ENCODE measurements at regions not wholly inside any gene's neighbourhood (a gene's known extent, or its start where the extent isn't known, plus 50 kb on each side); places are given as distances from the start of the nearest gene placed in this dataset.

DNA sequence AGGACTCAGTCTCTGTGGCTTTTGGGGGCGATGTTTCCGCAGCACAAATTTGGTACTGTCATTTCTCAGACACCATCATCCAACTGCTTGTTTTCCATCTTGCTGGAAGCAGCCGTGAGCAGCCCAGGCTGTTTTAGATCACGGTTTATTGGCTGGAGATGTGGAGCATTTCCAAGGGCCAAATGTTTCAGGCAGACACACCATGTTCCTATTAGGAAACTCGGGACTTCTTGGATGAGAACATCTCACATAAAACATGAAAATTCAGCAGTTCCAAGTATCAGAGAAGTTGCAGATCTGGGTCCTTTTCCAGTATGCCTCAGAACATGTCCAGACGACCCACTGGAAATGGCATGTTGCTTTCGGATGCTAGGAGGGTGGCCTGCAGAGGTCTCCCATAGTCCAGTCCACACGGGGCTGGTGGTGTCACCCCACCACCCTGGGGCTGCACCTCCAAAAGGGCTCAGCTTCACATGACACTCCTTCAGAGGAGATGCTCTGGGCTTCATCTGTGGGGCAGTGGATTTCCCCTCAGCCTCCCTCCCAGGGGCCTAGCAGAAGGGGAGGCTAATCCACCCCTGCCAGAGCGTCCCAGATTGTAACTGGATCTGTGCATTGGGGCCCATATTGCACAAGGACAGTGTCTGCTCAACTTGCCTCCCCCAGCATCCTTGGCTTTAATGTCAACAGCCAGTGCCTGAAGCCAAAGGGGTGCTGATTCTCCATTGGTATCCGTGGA is 176.3 kb downstream of the SCP2D1 start:
- no peak overlapping the region for H3K27ac ChIP-seq (ENCODE audit: insufficient read depth, low read length)
- no peak for TF ChIP-seq EZH2 (IDR thresholded peaks at IDR 0.05; ENCODE audit: low read length, missing control alignments)
- H3K36me3 ChIP-seq (ENCODE audit: control insufficient read depth, insufficient read depth, low read length): no peaks in the 10 kb centered on the region

GRCh38 chr20:18991012-18991411 is 177.4 kb downstream of the SCP2D1 start:
- no peak overlapping the region for H2AFZ ChIP-seq (ENCODE audit: low read length)
- H3K4me1 ChIP-seq (ENCODE audit: control insufficient read depth, extremely low read depth, insufficient read depth, low read length): no peaks in the 10 kb centered on the region
- no peaks in the 10 kb centered on the region for H3K79me2 ChIP-seq (ENCODE audit: control insufficient read depth, insufficient read depth, low read length)
- no peak for TF ChIP-seq EZH2 (IDR thresholded peaks at IDR 0.05; ENCODE audit: low read length, missing control alignments)
- TF ChIP-seq CTCF (conservative IDR thresholded peaks at IDR 0.05 in 1 of 2, IDR thresholded peaks at IDR 0.05 in 1 of 2; ENCODE audit: low read depth in 1 of 2, low read length in 2 of 2): no peak
- H4K20me1 ChIP-seq (ENCODE audit: control insufficient read depth, extremely low read depth, insufficient read depth, low read length): no peaks in the 10 kb centered on the region
- DNase-seq (ENCODE audit: low read depth in 2 of 2): no peak
- H3K27ac ChIP-seq (ENCODE audit: insufficient read depth, low read length): no peak overlapping the region
- no peak overlapping the region for H3K4me2 ChIP-seq (ENCODE audit: extremely low read depth, insufficient read depth, low read length)
- no peak overlapping the region for H3K9ac ChIP-seq (ENCODE audit: insufficient read depth, low read length)
- H3K9me3 ChIP-seq (ENCODE audit: control insufficient read depth, insufficient read depth, low read depth, low read length): no peaks in the 10 kb centered on the region
- no peaks in the 10 kb centered on the region for H3K27me3 ChIP-seq (ENCODE audit: control insufficient read depth, insufficient read depth, low read length)
- H3K36me3 ChIP-seq (ENCODE audit: control insufficient read depth, insufficient read depth, low read length): no peaks in the 10 kb centered on the region
- no peak overlapping the region for H3K4me3 ChIP-seq (replicated peaks in 1 of 4; ENCODE audit: control extremely low read depth in 1 of 4, insufficient read depth in 1 of 4, low read depth in 3 of 4, low read length in 4 of 4)

More for the DNA sequence above, 176.3 kb downstream of the SCP2D1 start:
- Histone ChIP-seq H3K79me2 (ENCODE audit: control insufficient read depth, insufficient read depth, low read length) (no peaks in the 10 kb centered on the region), H3K4me2 (ENCODE audit: extremely low read depth, insufficient read depth, low read length) (no peak overlapping the region), H3K27me3 (ENCODE audit: control insufficient read depth, insufficient read depth, low read length) (no peaks in the 10 kb centered on the region), H3K9ac (ENCODE audit: insufficient read depth, low read length) (no peak overlapping the region), H3K9me3 (ENCODE audit: control insufficient read depth, insufficient read depth, low read depth, low read length) (no peaks in the 10 kb centered on the region), H2AFZ (ENCODE audit: low read length) (no peak overlapping the region), H3K4me3 (replicated peaks in 1 of 4; ENCODE audit: control extremely low read depth in 1 of 4, insufficient read depth in 1 of 4, low read depth in 3 of 4, low read length in 4 of 4) (no peak overlapping the region), H3K4me1 (ENCODE audit: control insufficient read depth, extremely low read depth, insufficient read depth, low read length) (no peaks in the 10 kb centered on the region), H4K20me1 (ENCODE audit: control insufficient read depth, extremely low read depth, insufficient read depth, low read length) (no peaks in the 10 kb centered on the region)
- DNase-seq (ENCODE audit: low read depth in 2 of 2): no peak

DNA sequence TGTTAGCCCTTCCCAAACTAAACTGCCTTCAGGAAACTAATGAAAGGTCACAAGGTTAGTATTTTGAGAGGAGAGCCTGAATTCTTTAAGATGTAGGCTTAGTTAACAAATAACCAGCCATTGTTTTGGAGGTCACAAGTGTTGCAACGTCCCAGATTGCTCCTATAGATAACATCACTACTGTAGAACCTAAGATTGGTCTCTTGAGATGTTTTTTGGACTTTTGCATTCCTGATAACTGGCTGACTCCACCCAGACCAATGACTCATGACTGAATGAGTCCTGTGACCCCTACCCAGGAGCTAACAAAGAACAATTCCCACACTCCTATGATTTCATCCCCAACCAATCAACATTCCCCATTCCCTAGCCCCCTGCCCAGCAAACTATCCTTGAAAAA is 178.8 kb downstream of the SCP2D1 start:
- Histone ChIP-seq H3K79me2 (ENCODE audit: control insufficient read depth, insufficient read depth, low read length) (no peaks in the 10 kb centered on the region), H3K27ac (ENCODE audit: insufficient read depth, low read length) (no peak overlapping the region), H3K27me3 (ENCODE audit: control insufficient read depth, insufficient read depth, low read length) (no peaks in the 10 kb centered on the region), H2AFZ (ENCODE audit: low read length) (no peak overlapping the region), H3K9me3 (ENCODE audit: control insufficient read depth, insufficient read depth, low read depth, low read length) (no peaks in the 10 kb centered on the region), H3K9ac (ENCODE audit: insufficient read depth, low read length) (no peak overlapping the region), H3K4me1 (ENCODE audit: control insufficient read depth, extremely low read depth, insufficient read depth, low read length) (no peaks in the 10 kb centered on the region), H3K36me3 (ENCODE audit: control insufficient read depth, insufficient read depth, low read length) (no peaks in the 10 kb centered on the region), H3K4me3 (replicated peaks in 1 of 4; ENCODE audit: control extremely low read depth in 1 of 4, insufficient read depth in 1 of 4, low read depth in 3 of 4, low read length in 4 of 4) (no peak overlapping the region), H3K4me2 (ENCODE audit: extremely low read depth, insufficient read depth, low read length) (no peak overlapping the region), H4K20me1 (ENCODE audit: control insufficient read depth, extremely low read depth, insufficient read depth, low read length) (no peaks in the 10 kb centered on the region)
- DNase-seq (ENCODE audit: low read depth in 2 of 2): no peak
- no peak for TF ChIP-seq EZH2 (IDR thresholded peaks at IDR 0.05; ENCODE audit: low read length, missing control alignments)
- no peak for TF ChIP-seq CTCF (conservative IDR thresholded peaks at IDR 0.05 in 1 of 2, IDR thresholded peaks at IDR 0.05 in 1 of 2; ENCODE audit: low read depth in 1 of 2, low read length in 2 of 2)
